Ovary (tissue), 7 donors: ENCODE measurements at regions not wholly inside any gene's neighbourhood (a gene's known extent, or its start where the extent isn't known, plus 50 kb on each side); places are given as distances from the start of the nearest gene placed in this dataset.
"Not testable (repeated sequence)": the region's sequence is repeated elsewhere in the genome, so short reads cannot be mapped to it uniquely, and the experiment has no call there.

Experiments
- DNase-seq, 5 donors: peaks; one replicate each; pipeline ENCODE4 v3.0.0-alpha.2; 2019 to 2020
- H3K27ac ChIP-seq, 2 donors: fragments of 200-600 bp; one replicate each; pipeline versions ENCODE4 v1.5.1 to v1.8.0; 2019 to 2022
- H3K27me3 ChIP-seq: fragments of 200-600 bp; one replicate; pipeline ENCODE4 v1.8.0; 2022
- H3K36me3 ChIP-seq: fragments of 200-600 bp; sonication (generic); one replicate; pipeline ENCODE4 v1.5.1; 2019
- H3K4me1 ChIP-seq: one replicate; pipeline ENCODE4 v1.8.1; 2013; ENCODE audit warnings: mild to moderate bottlenecking, moderate library complexity; ENCODE audit not compliant: insufficient read depth
- H3K4me3 ChIP-seq: fragments of 200-600 bp; sonication (generic); one replicate; pipeline ENCODE4 v1.5.1; 2017
- H3K9me3 ChIP-seq, 2 donors: fragments of 200-600 bp in 1 of 2; sonication (generic) in 1 of 2; one replicate each; pipeline versions ENCODE4 v1.5.1 to v1.8.1; 2013 to 2019; ENCODE audit warnings: mild to moderate bottlenecking in 1 of 2, moderate library complexity in 1 of 2
- EP300 ChIP-seq: sonication (generic); formaldehyde crosslinking; IDR thresholded peaks from one replicate; pipeline ENCODE4 v1.6.1; 2017; ENCODE audit warnings: antibody characterized with exemption
- POLR2A ChIP-seq: fragments of 450-650 bp; IDR thresholded peaks from one replicate; pipeline ENCODE4 v1.6.1; 2017; ENCODE audit warnings: antibody characterized with exemption, mild to moderate bottlenecking, moderate library complexity
- WGBS, 3 donors: extraction: QIAGEN DNeasy Blood & Tissue Kit in 1 of 3; methylation state at CpG; one replicate each; pipeline versions ENCODE4 v1.1.5 to v1.1.7; 2013 to 2017; 5-methylcytosine and 5-hydroxymethylcytosine counted together
- intact Hi-C, 4 donors: fragments of 100-400 bp; cut with DNase I; formaldehyde crosslinking; loops; one replicate each; pipeline versions ENCODE4 v1.11.0 to v1.15.1; 2022 to 2023
- TF ChIP-seq, protein P1 (sequence below), 3 donors: fragments of 450-650 bp in 2 of 3; fragments of 200-600 bp in 1 of 3; IDR thresholded peaks; one replicate each; pipeline versions ENCODE4 v1.5.1 to v1.8.0; 2016 to 2022; ENCODE audit warnings: antibody characterized with exemption in 3 of 3, mild to moderate bottlenecking in 1 of 3
- donor health status: DM: no; HTN: no; CAD: no; lungs with moderate emphysema.
- donor health status: DM: no; HTN: no; CAD: no.
- donor health status: Bipolar disorder and iron deficiency.
- donor health status: DM: no; HTN: no; CAD: no.
- donor health status: DM: yes; HTN: yes; CAD: no.

DNA sequence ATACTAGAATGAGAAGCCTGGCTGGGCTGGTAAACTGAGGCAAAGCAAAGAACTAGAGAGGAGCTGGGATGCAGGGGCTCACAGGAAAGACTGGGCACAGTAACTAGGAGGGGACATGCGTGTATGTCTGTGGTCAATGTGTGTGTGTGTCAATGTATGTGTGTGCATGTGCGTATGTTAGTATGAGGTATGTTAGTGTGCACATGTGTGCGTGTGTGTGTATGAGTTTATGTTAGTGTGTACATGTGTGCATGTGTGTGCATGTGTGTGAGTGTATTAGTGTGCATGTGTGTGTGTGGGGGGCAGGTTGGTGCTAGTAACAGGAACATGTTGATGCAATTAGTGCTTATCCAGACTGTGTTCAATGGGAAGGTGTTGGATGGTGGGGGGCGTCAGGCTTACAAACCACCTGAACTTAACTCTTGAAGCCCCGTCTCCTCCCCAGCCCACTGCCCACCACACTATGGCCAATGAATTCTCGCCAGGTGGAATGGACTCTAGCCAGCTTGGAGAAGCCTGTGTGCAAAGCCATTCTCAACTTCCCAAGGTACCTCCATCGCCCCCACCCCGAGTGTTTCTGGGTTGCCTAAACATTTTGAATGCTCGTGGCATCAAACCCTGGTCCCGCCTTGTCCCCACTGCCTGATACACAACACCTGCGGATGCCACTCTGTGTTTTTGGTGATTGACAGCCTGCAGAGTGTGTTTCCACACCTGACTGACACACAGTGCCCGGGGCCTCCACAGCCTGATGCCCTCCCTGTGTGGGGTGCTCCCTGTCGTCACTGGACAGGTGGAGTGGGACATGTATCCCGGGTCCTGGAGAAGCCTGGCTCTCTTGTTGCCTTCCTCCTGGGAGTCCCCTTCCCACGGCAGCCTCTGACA, 90.1 kb upstream of the ASB18 start:
- intact Hi-C loops: loop anchor here in 3 of 4 donors (5.0 to 10.0 kb wide), 2 partner anchors 671 to 708 kb away; no protein-coding TSS in a partner anchor
- no peaks in the 10 kb centered on the region for H3K27me3 ChIP-seq
- no peak overlapping the region for H3K4me3 ChIP-seq
- no peak overlapping the region for H3K27ac ChIP-seq
- no peak for DNase-seq
- WGBS, 3 donors: 86 to 89% (median 88%) methylated on average over 15 of the region's 15 CpGs
- no peaks in the 10 kb centered on the region for H3K9me3 ChIP-seq
- TF ChIP-seq, protein P1, sequence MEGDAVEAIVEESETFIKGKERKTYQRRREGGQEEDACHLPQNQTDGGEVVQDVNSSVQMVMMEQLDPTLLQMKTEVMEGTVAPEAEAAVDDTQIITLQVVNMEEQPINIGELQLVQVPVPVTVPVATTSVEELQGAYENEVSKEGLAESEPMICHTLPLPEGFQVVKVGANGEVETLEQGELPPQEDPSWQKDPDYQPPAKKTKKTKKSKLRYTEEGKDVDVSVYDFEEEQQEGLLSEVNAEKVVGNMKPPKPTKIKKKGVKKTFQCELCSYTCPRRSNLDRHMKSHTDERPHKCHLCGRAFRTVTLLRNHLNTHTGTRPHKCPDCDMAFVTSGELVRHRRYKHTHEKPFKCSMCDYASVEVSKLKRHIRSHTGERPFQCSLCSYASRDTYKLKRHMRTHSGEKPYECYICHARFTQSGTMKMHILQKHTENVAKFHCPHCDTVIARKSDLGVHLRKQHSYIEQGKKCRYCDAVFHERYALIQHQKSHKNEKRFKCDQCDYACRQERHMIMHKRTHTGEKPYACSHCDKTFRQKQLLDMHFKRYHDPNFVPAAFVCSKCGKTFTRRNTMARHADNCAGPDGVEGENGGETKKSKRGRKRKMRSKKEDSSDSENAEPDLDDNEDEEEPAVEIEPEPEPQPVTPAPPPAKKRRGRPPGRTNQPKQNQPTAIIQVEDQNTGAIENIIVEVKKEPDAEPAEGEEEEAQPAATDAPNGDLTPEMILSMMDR (IDR thresholded peaks at IDR 0.05): no peak
- TF ChIP-seq POLR2A (no peak), EP300 (no peak)
- no peaks in the 10 kb centered on the region for H3K36me3 ChIP-seq
- H3K4me1 ChIP-seq: no peaks in the 10 kb centered on the region

DNA sequence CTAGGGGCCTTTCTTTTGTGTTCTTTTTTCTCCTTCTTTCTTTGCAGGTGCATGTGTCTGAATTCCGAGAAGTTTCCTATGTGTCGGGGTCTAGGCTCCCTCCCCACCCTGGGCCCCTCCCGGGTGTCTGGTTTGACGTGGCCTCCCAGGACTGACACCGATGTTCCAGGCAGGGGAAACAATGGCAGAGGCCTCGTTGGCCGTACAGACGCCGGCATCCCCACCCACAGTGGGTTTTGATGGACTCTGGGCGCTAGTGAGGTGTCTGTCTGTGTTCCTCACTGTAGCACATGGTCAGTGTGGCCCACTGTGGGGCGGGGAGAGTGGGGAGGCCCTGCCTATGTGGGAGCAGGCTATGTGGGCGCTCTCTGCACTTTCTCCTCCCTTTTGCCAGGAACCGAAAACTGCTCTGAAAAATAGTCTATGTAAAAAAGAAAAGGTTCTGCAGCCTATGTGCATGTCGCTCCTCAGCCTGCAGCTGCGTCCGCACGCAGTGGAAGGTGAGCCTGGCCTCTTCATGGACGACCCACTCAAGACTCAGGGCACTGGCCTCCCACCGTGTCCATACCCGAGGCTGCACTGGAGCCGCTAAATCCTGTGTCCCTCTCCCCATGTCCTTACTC, 90.9 kb upstream of the ASB18 start:
- Histone ChIP-seq H3K27ac (no peak overlapping the region), H3K9me3 (no peaks in the 10 kb centered on the region), H3K4me1 (no peaks in the 10 kb centered on the region), H3K4me3 (no peak overlapping the region), H3K27me3 (no peaks in the 10 kb centered on the region), H3K36me3 (no peaks in the 10 kb centered on the region)
- 85 to 88% (median 86%) methylated on average over 21 of the region's 21 CpGs for WGBS, 3 donors
- TF ChIP-seq, protein P1 (IDR thresholded peaks at IDR 0.05): no peak
- TF ChIP-seq POLR2A: no peak
- TF ChIP-seq EP300: no peak
- no peak for DNase-seq
- intact Hi-C loops: loop anchor here in 3 of 4 donors (5.0 to 10.0 kb wide), 2 partner anchors 670 to 707 kb away; no protein-coding TSS in a partner anchor

DNA sequence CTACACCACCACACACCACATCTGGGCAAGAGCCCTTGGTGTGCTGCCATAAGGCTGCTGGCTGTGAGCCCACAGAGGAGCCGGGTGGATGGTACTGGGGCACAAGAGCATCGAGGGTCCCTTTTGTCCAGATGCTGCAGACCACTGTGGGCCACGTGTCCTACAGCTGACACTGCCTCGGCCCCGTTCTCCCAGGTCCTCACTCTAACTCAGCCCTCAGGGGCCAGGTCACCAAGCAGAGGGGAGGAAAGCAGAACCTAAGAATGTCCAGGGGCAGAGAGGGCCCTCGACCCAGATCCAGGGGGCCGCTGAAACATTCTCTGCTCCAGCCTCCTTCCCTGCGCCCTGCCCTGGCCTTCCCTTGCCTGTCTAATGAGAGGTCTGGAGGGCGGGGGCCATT, 91.7 kb upstream of the ASB18 start:
- Histone ChIP-seq H3K36me3 (no peaks in the 10 kb centered on the region), H3K27ac (no peak overlapping the region), H3K9me3 (no peaks in the 10 kb centered on the region), H3K4me1 (no peaks in the 10 kb centered on the region), H3K27me3 (no peaks in the 10 kb centered on the region), H3K4me3 (no peak overlapping the region)
- intact Hi-C loops: loop anchor here in 1 of 4 donors (10.0 kb wide), 1 partner anchor 669 kb away; no protein-coding TSS in a partner anchor
- WGBS, 3 donors: 78 to 87% (median 83%) methylated on average over 9 of the region's 9 CpGs
- no peak for DNase-seq
- TF ChIP-seq EP300 (no peak), POLR2A (no peak)
- TF ChIP-seq, protein P1 (IDR thresholded peaks at IDR 0.05): no peak

DNA sequence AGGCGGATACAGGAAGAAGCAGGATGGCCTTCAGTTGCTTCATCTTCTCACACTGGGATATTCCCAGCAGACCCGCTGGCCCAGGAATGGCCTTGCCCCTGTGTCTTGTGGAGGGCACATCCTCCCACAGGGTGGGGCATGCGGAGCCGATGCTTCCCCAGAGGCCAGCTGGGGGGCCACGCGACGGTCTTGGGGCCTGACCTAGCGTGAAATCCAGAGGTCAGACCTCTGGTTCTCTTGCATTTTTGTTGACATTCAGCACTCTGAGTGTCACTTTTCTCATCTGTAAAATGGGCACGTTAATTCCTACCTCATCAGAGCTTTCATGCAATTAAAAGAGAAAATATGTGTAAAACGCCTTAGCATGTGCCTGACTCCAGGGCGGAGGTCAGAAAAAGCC, 92.1 kb upstream of the ASB18 start:
- H3K4me3 ChIP-seq, H3K27me3 ChIP-seq, DNase-seq, H3K9me3 ChIP-seq, H3K4me1 ChIP-seq, H3K27ac ChIP-seq, H3K36me3 ChIP-seq: not testable (repeated sequence)
- intact Hi-C loops: loop anchor here in 1 of 4 donors (10.0 kb wide), 1 partner anchor 668 kb away; no protein-coding TSS in a partner anchor
- WGBS, 3 donors: 92 to 94% (median 94%) methylated on average over 3 to 10 of the region's 11 CpGs

DNA sequence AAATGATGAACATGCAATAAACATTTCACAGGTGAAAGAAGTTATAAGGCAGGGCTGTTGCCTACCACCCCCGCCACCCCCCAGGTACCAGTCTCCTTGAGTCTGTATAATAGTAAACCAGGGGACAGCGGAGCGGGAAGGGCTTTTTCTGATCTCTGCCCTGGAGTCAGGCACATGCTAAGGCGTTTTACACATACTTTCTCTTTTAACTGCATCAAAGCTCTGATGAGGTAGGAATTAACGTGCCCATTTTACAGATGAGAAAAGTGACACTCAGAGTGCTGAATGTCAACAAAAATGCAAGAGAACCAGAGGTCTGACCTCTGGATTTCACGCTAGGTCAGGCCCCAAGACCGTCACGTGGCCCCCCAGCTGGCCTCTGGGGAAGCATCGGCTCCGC, 94.3 kb upstream of the ASB18 start:
- WGBS, 3 donors: 85 to 93% (median 91%) methylated on average over 7 to 10 of the region's 10 CpGs
- H3K36me3 ChIP-seq, H3K27me3 ChIP-seq, H3K4me3 ChIP-seq, H3K4me1 ChIP-seq, DNase-seq, H3K9me3 ChIP-seq, H3K27ac ChIP-seq: not testable (repeated sequence)
- intact Hi-C loops: loop anchor here in 1 of 4 donors (10.0 kb wide), 1 partner anchor 666 kb away; no protein-coding TSS in a partner anchor
